ENCODE measurements at regions not wholly inside any gene's neighbourhood (a gene's known extent, or its start where the extent isn't known, plus 50 kb on each side); places are given as distances from the start of the nearest gene placed in this dataset.

DNA sequence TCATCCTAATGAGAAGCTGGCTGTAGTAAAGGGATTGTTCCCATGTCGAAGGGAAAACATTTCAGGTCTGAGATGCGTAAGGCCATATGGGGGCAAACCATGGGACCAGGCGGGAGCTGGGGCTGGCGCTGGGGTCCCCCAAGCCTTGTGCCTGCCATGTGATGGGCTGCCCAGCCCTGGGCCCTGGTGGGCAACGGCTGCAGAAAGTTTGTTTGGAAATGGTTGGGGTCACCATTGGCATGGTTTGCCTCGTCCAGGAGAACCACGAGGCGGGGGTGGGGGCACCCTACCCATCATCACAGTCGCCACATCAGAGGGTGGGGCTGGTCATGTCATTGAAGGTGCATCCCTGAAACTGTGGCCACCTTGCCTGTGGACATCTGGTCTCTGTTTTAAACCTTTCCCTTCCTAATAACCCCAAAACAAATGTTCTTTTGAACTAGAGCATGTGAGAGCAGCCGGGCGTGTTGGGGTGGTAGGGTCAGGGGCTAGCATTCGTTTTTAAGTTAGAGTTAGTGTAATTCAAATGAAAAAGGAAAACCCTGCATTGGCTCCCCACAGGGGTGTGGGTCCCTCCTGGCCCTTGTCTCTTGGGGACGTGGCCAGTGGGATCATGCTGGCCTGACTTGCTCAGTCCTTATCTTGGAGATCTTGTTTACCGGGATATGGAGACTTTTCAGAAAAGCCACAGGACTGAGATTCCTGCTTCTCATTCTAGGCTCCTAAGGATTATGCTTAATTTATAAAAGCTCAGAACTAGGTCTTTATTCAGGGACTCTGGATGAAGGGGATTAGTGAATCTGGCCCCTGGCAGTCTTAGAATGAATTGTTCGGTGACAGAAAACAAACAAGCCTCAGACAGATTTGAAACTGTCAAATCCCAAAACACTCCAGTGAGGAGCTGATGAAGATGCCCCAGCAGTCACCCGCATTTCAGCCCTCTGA lies 98.5 kb downstream of the CTTN start:
- no peak for TF ChIP-seq EZH2 (IDR thresholded peaks at IDR 0.05; ENCODE audit: insufficient read depth, poor library complexity, severe bottlenecking)
- no peak for TF ChIP-seq EZH2phosphoT487 (IDR thresholded peaks at IDR 0.05; ENCODE audit: insufficient read depth, low read depth)

All from GM23248 (cell line).